ENCODE measurements at regions not wholly inside any gene's neighbourhood (a gene's known extent, or its start where the extent isn't known, plus 50 kb on each side); places are given as distances from the start of the nearest gene placed in this dataset.

GRCh38 chr18:26648509-26649192 lies 100.3 kb upstream of the KCTD1 start:
- 77 to 84% methylated on average over 6 of the region's 6 CpGs for WGBS, 2 donors
- H3K36me3 ChIP-seq (ENCODE audit: control insufficient read depth in 4 of 4, insufficient read depth in 4 of 4, low read length in 4 of 4) = no peaks in the 10 kb centered on the region
- H3K9me3 ChIP-seq (ENCODE audit: control insufficient read depth in 4 of 4, insufficient read depth in 3 of 4, low read length in 3 of 4) = peaks cover 0 to 1% (median 0%) of the 10 kb centered on the region in 4 donors
- ATAC-seq (ENCODE audit: insufficient read depth, low FRiP score) (no peak), DNase-seq (no peak)
- no peak for TF ChIP-seq CTCF (IDR thresholded peaks at IDR 0.05; ENCODE audit: control extremely low read depth, extremely low read depth)
- no peak overlapping the region for H3K4me3 ChIP-seq
- H3K4me1 ChIP-seq (ENCODE audit: control insufficient read depth in 5 of 5, insufficient read depth in 5 of 5, low read length in 5 of 5) = peaks cover 0 to 3% (median 0%) of the 10 kb centered on the region in 5 donors
- no peak overlapping the region for H3K27ac ChIP-seq (ENCODE audit: low read depth in 1 of 2, low read length in 1 of 2)
- H3K27me3 ChIP-seq (ENCODE audit: control insufficient read depth in 3 of 3, insufficient read depth in 3 of 3, low read length in 2 of 3) = peaks cover 0 to 4% (median 3%) of the 10 kb centered on the region in 3 donors
- no peak overlapping the region for H3K9ac ChIP-seq (ENCODE audit: insufficient read depth in 1 of 2, low read length in 2 of 2)

- H3K36me3 ChIP-seq (ENCODE audit: control insufficient read depth in 4 of 4, insufficient read depth in 4 of 4, low read length in 4 of 4) = no peaks in the 10 kb centered on the region
- WGBS, 2 donors = 87 to 88% methylated on average over 4 of the region's 4 CpGs
- H3K27ac ChIP-seq (ENCODE audit: low read depth in 1 of 2, low read length in 1 of 2) = no peak overlapping the region
- no peak overlapping the region for H3K9ac ChIP-seq (ENCODE audit: insufficient read depth in 1 of 2, low read length in 2 of 2)
- no peak for TF ChIP-seq CTCF (IDR thresholded peaks at IDR 0.05; ENCODE audit: control extremely low read depth, extremely low read depth)
- no peak for ATAC-seq (ENCODE audit: insufficient read depth, low FRiP score)
- H3K4me1 ChIP-seq (ENCODE audit: control insufficient read depth in 5 of 5, insufficient read depth in 5 of 5, low read length in 5 of 5) = peaks cover 0 to 3% (median 0%) of the 10 kb centered on the region in 5 donors
- H3K27me3 ChIP-seq (ENCODE audit: control insufficient read depth in 3 of 3, insufficient read depth in 3 of 3, low read length in 2 of 3) = peaks cover 0 to 6% (median 2%) of the 10 kb centered on the region in 3 donors
- DNase-seq = no peak
- no peak overlapping the region for H3K4me3 ChIP-seq
- H3K9me3 ChIP-seq (ENCODE audit: control insufficient read depth in 4 of 4, insufficient read depth in 3 of 4, low read length in 3 of 4) = peaks cover 0 to 1% (median 0%) of the 10 kb centered on the region in 4 donors
These were observed 98.5 kb upstream of the KCTD1 start for GRCh38 chr18:26646901-26647300.

- 57 to 74% methylated on average over 14 of the region's 14 CpGs for WGBS, 2 donors
- no peak for ATAC-seq (ENCODE audit: insufficient read depth, low FRiP score)
- H3K9ac ChIP-seq (ENCODE audit: insufficient read depth in 1 of 2, low read length in 2 of 2) = no peak overlapping the region
- no peak for TF ChIP-seq CTCF (IDR thresholded peaks at IDR 0.05; ENCODE audit: control extremely low read depth, extremely low read depth)
- peaks cover 0 to 8% (median 0%) of the 10 kb centered on the region in 3 donors for H3K27me3 ChIP-seq (ENCODE audit: control insufficient read depth in 3 of 3, insufficient read depth in 3 of 3, low read length in 2 of 3)
- H3K4me3 ChIP-seq = no peak overlapping the region
- no peaks in the 10 kb centered on the region for H3K4me1 ChIP-seq (ENCODE audit: control insufficient read depth in 5 of 5, insufficient read depth in 5 of 5, low read length in 5 of 5)
- DNase-seq = no peak
- no peak overlapping the region for H3K27ac ChIP-seq (ENCODE audit: low read depth in 1 of 2, low read length in 1 of 2)
- no peaks in the 10 kb centered on the region for H3K36me3 ChIP-seq (ENCODE audit: control insufficient read depth in 4 of 4, insufficient read depth in 4 of 4, low read length in 4 of 4)
- H3K9me3 ChIP-seq (ENCODE audit: control insufficient read depth in 4 of 4, insufficient read depth in 3 of 4, low read length in 3 of 4) = peaks cover 0 to 1% (median 0%) of the 10 kb centered on the region in 4 donors
These were observed 94.3 kb upstream of the KCTD1 start for GRCh38 chr18:26642440-26643348.
